ENCODE measurements at regions not wholly inside any gene's neighbourhood (a gene's known extent, or its start where the extent isn't known, plus 50 kb on each side); places are given as distances from the start of the nearest gene placed in this dataset.

DNA sequence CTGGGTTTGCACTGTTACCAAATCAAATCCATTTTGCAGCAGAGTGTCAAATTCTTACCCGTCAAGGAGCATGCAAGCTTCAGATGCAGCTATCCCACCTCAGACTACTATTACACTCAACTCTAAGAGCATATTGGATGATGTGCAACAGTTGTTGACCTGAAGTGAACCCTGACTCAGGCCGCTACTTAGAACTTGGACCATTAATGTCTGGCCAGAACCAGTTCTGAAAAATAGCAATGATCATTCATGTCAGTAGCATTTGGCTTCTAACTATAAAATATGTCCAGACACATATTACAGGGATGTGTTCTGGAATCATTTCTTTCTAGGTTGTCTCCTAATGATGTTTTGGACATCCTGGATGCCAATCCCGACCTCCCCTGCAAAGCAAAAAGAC is 135.5 kb upstream of the PKDCC start:
- no peak for DNase-seq (ENCODE audit: low read depth in 2 of 2)

DNA sequence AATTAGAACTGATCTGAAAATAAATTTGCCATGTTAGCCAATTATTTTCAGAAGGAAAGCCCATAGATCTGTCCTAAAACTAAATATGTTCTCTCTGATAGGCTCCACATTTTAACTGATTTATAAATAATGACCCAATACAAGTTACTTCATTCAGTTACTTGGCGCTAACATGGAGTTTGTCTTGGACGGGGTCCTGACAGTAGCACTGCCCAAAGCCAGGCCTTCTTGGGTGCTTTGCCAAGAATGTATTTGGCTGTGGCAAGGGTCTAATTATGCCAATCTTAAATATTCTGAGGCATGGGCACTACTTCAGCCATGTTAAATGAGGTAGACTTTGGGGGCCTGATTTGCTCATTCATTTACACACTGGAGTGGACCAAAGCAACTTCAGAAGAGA is 135.0 kb upstream of the PKDCC start:
- no peak for DNase-seq (ENCODE audit: low read depth in 2 of 2)

DNA sequence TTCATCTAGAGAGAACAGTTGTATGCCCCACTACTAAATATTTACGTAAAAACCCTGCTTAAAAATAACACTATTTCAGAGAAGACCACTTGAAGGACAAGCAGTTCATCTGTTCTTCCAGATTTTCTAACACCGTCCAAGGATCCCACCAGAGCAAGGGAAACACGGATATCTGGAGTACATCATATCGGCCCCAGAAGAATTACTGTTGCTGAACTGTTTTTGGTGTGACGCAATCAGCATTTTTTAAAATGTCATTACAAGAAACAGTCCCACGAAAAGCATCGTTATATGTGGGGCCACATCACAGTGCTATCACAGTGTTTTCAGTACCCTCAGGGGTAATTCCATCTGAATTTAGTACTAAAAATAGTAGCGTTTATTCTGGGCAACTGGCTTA is 134.5 kb upstream of the PKDCC start:
- no peak for DNase-seq (ENCODE audit: low read depth in 2 of 2)

DNA sequence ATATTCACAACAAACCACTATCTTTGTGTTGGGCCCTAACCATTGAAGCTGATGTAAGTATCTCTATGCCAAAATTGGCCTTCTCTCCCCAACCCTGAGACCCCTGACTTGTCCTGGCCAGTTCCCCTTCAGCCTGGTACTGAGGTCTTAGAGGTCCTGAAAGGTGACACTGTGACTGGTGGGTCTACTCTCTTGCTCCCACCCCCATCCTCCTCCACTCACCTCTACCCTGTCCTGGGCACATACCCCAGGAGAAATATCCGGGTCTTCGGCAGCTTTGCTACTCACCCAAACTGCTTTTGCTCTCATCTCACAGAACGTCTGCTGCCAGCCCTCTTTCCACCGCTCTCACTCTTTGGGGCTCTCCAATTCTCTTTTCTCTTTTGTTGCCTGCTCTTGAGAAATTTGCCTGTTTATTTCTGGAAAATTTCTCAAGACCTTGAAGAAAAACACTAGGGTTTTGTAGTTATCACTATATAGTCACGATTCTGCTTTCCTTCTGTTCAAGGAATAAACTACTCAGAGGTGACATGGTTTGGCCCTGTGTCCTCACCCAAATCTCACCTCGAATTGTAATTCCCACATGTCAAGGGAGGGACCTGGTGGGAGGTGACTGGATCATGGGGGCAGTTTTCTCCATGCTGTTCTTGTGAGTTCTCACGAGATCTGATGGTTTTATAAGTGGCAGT is 133.8 kb upstream of the PKDCC start:
- no peak for DNase-seq (ENCODE audit: low read depth in 2 of 2)

DNA sequence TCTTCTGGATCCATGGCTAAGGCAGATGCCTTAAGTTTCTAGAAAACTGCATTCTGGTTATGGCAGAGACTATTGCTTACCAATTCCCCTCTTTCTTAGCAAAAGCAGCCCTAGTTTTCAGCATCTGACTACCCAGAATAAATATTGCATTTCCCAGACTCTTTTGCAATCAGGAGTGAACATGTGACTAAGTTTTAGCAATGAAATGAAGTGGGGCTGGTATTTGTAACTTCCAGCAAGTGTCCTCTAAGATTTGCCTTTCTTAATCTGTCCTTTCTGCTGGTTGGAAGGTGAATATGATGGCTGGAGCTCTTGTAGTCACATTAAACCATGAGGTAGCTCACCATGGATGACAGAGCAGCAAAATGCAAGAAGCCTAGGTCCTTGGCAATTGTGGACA is 132.9 kb upstream of the PKDCC start:
- DNase-seq (ENCODE audit: low read depth in 2 of 2) = no peak

DNA sequence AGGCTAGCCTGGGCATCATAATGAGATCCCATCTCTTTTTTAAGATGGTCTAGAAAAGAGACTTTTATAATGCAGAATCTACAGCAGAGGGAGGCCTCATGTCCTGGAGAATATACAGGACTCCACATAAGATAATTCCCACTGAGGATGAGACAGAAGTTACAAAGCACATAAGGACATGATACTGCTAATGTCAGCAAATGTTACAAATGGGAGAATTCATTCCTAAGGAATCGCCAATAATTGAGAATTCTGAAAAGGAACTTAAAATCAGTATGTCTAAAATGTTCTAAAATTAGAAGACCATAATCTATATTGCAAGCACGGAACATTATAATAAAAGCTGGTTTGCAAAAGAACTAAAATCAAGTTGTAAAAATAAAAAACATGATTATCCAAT is 131.6 kb upstream of the PKDCC start:
- DNase-seq (ENCODE audit: low read depth in 2 of 2) = no peak

DNA sequence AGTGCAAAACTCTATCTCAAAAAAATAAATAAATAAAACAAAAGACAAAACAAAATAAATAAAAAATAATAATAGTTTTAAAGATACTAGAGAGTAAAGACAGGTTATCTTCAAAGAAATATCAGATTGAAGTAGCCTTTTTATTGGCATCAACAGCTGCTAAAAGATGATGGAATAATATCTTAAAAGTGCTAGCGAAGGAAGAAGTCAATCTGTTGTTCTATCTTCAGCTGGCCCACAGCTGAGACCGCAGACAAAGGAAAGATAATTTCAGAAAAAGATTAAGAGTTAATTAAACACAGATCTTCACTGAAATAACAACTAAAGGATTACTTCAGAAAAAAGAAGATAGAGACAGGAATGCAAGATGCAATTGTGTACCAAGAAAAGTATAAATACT is 130.2 kb upstream of the PKDCC start:
- no peak for DNase-seq (ENCODE audit: low read depth in 2 of 2)

DNA sequence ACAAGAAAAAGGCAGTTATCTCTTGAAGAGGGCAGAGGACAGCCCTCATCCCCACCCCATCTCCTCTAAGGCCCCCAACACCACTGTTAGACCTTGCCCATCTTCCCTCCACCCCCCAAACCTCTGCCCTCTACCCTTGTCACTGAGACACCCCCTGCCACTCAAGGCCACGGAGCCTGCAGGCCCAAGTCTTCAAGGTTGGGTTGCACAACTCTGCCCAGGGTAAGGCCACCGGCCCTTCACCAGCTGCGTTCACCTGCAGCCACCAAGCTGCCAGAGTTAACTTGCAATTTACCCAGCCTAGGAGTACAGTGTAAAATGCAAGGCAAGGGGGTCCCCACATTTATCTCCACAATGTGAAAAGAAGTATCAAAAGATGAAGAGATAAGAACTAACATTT is 128.7 kb upstream of the PKDCC start:
- DNase-seq (ENCODE audit: low read depth in 2 of 2) = no peak

DNA sequence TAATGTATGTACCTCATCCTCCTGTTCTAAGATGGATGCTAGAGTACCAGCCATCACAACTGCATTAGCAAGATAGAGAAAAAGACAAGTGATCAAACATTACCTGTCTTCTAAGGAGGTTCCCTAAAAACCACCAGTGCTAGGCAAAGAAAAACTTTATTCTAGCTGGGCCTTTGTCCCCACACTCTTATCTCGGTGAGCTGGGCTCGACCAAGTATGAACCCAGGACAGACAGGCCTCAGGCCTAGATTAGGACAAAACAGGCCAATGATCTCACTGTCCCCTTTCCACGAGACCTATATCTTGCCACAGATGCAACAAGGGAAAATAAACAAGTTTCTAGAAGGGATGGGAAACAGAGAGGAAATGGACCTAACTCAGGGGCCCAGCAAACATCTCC is 127.6 kb upstream of the PKDCC start:
- DNase-seq (ENCODE audit: low read depth in 2 of 2) = no peak

DNA sequence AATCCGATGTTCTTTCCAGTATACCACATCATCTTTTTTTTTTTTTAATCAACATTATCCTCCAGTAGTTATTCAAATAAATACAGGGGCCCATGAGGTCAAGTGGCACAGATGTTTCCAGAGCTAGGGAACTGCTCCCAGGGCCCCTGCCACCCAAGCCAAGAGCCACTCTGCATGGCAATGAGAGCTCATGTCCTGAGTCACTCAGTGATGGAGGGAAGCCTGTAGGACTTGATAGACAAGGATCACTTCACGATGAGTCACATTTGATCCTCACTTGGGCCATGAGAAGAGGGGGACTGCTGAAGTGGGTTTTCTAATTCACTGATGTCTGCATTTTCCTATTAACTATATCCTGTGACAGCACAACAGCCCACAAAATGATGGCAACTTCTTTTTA is 127.0 kb upstream of the PKDCC start:
- DNase-seq (ENCODE audit: low read depth in 2 of 2) = no peak

DNA sequence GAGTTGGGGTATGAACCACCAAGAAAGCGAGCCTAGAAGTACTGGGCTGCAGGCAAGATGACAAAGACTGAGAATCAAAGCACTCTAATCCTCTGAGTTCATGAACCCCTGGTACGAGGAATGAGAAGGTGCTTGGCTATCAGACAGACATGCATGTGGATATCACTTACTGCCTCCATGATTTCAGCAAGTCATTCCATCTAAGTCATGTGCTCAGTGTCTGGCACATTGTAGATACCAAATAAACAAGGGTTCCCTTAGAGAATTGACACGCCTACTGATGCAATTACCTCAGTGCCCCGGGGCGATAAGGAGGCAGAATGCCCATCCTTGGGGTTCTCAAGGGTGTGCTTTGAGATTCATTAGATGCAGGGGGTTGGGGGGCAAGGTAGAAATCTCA is 125.6 kb upstream of the PKDCC start:
- DNase-seq (ENCODE audit: low read depth in 2 of 2) = no peak

DNA sequence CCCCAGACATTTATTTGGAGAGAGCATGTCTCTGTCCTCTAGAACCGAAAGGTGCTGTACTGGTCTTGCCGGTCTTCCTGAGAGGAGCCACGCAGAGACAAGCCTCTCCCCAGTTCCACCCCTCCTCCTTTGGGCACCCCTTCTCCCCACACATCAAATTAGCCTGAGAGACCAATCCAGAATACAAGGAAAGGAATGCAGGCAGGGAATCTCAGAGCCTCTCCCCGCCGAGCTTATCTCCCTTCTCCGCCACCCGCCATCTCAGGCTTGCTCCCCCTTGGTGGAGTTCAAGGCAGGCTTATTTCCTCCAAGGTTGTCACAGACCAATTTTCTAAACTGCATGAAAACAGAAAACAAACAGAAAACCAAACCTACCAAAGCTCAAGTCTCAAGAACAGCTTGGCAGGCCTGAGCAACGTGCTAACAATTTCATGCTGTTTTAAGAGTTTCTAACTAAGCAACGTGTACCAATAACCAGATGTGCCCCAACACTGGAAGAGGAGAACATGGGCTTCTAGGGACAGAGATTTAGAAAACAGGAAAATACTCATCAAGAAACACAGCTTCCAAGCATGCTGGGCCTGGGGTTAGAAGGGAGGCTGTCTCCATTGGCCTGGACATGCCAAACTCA is 124.5 kb upstream of the PKDCC start:
- no peak for DNase-seq (ENCODE audit: low read depth in 2 of 2)

DNA sequence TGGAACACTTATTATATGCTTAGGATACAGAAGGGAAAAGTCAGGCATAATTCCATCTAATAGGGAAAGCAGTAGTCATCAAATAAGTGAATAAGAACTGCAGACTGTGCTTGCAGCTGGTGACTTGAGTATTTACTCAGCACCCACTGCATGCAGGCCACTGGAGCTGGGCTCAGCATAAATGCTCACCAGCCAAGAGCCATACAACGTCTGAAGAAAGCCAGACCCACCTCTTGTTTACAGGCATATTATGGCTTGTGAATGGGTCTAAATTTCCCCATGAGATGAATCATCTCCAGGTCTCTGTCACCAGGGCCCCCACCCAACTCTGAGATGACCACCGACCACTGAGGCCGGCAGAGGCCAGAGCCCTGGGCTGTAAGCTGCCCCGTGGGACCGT is 123.8 kb upstream of the PKDCC start:
- no peak for DNase-seq (ENCODE audit: low read depth in 2 of 2)

DNA sequence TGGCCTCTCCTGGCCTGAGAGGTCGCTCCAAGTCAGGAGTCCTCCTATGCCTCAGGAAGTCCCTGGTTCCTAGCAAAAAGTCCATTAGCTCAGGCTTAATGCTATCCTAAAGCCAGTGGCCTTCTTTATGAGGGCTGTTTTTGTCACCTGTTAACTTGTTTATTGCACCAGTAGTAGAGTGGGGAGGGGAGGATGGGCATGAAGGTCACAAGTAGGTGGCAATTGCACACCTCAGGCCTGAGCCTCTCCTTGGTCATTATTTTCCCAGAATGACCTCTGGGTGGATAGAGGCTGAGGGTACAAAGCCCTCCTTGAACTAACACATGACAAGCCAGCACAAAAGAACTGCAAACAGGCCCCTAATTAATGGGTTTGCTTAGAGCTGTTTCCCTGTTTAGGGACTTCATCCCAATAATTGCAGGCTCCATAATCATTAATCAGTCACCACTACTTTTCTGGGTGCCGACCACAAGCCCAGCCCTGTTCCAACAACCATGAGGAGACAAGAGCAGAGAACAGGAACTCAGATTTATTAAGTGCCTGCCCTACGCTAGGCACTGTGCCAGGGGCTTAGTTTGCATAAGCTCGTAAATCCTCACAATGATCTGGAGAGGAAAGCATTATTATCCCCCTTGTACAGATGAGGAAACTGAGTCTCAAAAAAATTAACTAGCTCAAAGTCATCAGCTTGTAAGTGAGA is 123.0 kb upstream of the PKDCC start:
- no peak for DNase-seq (ENCODE audit: low read depth in 2 of 2)

DNA sequence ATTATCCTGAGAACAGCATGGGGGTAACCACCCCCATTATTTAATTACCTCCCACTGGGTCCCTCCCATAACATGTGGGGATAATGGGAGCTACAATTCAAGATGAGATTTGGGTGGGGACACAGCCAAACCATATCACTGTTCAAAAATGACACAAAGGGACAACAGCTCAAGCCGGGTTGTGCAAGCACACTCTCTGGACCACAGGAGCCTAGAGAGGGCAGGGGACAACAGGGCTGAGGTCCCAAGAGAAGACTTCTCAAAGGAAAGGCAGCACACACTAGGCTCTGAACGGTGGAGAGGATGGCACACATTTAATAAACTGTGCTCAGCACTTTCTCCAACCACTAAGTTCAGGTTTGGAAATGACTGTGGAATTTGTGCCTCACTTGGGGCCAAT is 122.1 kb upstream of the PKDCC start:
- no peak for DNase-seq (ENCODE audit: low read depth in 2 of 2)

DNA sequence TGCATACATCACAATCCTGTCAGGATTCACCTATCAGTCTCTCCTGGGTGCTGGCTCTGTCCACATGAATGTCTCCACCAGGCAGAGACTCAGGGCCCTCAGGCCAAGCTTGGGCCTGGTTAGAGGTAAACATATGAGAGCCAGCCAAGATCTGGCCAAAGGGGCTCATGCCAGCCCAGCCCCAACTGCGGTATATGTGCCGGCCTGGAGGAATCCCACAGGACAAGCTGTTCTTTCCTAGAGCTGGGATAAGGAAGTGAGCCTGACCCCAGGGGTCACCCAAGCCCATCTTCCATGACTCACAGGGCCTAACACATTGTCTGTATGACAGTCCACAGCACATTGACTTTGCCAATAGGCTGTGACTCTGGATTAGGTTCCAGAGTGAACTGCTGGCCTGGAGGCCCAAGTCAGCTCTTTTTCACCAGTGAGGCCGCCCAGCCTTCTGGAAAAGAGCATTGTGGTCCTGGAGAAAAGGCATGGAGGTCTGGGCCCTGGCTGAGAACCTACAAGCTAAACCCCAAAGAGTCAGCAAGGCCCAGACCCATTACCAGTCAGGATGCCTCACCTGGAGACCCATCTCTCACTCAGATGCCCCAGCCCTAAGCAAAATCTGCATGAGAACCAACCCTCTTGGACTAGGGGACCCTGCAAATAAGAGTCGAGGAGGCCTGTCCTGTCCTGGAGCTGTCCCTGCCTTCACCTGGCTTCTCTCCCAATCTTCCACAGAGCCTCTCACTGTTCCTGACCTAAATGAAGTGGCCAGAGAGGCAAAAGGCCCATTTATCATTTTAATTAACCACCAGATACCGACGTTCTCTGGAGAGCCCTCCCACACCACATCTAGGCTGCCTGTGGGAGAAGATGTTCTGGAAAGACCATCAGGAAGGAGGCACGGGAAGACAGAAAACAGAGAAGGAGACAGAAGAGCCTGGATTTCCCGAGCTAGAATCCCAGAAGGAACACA is 120.9 kb upstream of the PKDCC start:
- no peak for DNase-seq (ENCODE audit: low read depth in 2 of 2)

DNA sequence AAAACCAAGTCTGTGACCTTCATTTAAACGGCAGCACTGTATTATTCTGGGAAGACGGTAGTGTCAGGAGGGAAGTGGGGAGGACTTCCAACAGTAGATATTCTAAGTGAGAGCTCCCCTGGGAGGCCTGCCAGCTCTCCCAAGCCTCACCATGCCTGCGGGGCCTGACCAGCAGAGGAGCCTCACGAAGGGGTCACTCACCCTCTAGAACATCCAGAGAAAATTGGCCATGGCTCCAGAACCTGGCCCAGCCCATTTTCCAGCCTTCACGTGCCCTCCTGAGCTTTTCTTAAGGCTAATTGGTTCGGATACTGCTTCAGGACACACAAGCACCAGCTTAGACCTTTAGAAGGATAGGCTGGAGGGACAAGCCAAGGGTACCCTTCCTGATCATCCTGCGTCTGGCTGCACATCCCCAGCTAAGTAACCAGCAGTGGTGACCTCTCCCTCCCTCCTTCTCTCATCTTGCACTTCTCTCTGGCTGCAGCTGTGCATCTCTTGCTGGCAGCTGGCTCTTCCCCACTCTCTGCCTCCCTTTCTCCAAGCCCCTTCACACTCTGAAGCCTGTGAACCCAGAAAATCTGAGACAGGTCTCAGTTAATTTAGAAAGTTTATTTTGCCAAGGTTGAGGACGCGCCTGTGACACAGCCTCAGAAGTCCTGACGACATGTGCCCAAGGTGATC is 120.1 kb upstream of the PKDCC start:
- no peak for DNase-seq (ENCODE audit: low read depth in 2 of 2)

DNA sequence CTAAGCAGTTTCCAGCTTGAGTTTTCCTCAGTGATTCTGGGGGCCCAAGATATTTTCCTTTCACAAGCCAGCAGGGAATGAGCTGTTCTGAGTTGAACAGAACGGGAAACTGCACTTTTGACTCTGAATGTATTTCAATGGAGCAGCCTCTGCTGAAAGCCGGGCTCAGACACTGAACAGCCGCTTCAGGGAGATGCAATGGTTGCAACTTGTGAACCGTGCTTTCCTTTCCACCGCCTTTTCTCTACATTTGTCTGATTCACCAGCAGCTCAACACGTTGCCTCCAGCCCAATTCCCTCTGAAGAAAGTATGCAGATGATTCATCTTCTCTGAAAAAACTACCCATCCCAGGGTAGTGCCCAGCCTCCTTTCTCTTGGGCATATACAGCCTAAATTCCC is 119.3 kb upstream of the PKDCC start:
- no peak for DNase-seq (ENCODE audit: low read depth in 2 of 2)

DNA sequence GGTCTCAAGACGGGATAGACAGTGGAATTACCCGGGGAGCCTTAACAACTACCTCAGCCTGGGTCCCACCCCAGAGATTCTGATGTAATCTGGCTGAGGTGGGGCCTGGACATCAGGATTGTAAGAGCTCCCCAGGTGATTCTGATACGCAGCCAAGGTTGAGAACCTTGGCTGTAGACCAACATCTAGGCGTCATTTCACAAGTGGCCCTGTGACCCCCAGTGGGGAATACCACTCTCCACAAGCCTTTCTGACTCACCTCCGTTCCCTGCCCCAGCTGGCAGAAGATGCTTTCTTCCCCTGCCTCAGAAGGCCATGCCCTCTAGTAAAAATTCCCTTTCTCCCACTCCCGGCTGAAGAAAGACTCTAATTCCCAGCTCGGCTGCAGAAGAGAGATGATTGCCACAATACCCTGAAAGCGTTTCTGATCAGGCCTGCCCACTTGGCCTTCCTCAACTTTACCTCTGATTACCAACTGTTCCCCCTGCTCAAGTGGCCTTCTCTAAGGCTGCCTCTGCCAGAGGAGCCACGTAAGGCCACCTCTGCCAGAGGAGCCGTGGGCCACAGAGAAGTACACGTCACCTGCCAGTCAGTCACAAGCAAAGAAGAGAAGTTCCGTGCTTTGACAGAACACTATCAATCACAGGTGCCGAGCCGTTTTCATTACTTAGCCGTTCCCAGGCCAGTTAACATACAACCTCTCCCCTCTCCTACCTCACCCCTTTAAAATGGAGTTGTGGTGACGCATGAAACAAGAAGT is 116.8 kb upstream of the PKDCC start:
- DNase-seq (ENCODE audit: low read depth in 2 of 2) = no peak

DNA sequence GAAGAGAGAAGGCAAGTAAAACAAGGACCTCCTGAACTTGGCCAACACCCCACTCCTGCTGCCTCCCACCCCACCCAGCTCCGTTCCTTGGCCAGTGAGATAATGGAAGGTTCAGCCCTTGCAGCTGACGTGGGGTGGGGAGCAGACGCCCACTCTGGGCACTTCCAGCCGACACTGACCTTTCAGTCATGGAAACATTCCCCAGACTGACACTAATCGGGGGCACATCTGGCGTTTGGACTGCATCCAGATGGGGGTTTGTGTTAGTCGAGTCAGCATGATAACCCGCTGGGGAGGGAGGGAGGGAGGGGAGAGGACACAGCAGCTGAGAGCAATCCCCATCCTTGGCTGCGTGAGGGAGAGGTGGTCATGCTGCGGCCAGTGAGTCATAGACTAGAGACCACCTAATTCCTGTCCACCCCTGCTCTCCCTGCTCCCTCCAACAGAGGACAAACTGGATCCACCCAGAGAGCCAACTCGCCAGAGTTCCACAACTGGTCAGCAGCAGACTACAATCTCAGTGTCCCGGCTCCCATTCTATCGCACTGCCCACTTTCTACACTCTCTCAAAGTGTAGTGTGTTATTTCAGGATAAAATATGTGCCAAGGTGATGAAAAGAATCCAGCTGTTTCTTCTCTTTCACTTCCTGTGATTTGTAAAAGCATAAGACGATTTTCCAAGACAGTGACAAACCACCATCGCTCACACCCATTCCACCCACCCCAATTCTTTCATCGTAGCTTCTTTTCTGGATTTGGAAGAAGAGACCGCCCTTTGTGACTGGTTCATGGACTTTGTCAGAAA is 115.4 kb upstream of the PKDCC start:
- DNase-seq (ENCODE audit: low read depth in 2 of 2) = no peak
